Colonic mucosa (tissue), 4 donors: ENCODE measurements at regions not wholly inside any gene's neighbourhood (a gene's known extent, or its start where the extent isn't known, plus 50 kb on each side); places are given as distances from the start of the nearest gene placed in this dataset.

Experiments
- DNase-seq: peaks from one replicate; pipeline ENCODE4 v3.0.0-alpha.2; 2020
- H3K27ac ChIP-seq: fragments of 200-600 bp; one replicate; pipeline ENCODE4 v1.8.0; 2021
- H3K27me3 ChIP-seq: fragments of 200-600 bp; one replicate; pipeline ENCODE4 v1.8.0; 2021
- H3K36me3 ChIP-seq: fragments of 200-600 bp; one replicate; pipeline ENCODE4 v1.8.0; 2021
- H3K4me1 ChIP-seq: fragments of 200-600 bp; one replicate; pipeline ENCODE4 v1.8.0; 2021; ENCODE audit warnings: mild to moderate bottlenecking
- H3K4me3 ChIP-seq: fragments of 200-600 bp; one replicate; pipeline ENCODE4 v1.8.0; 2021
- H3K9ac ChIP-seq, 2 donors: one replicate each; pipeline ENCODE4 v1.7.0; 2013; ENCODE audit warnings: control low read depth in 2 of 2, low read depth in 2 of 2, low read length in 2 of 2
- H3K9me3 ChIP-seq: fragments of 200-600 bp; one replicate; pipeline ENCODE4 v1.8.0; 2021
- CTCF ChIP-seq: fragments of 200-600 bp; IDR thresholded peaks from one replicate; pipeline ENCODE4 v1.8.0; 2022; ENCODE audit warnings: antibody characterized with exemption, mild to moderate bottlenecking
- intact Hi-C: fragments of 100-400 bp; cut with DNase I; formaldehyde crosslinking; loops from one replicate; pipeline ENCODE4 v1.14.1; 2022
- donor health status: healthy.
- donor health status: DM: no; HTN: no; CAD: no.
- donor health status: DM: no; HTN: no; CAD: no.

GRCh38 chr7:45290880-45291279 is 133.3 kb downstream of the RAMP3 start:
- intact Hi-C loops: no loop called here
- no peaks in the 10 kb centered on the region for H3K36me3 ChIP-seq
- H3K9ac ChIP-seq: no peak overlapping the region
- no peak for TF ChIP-seq CTCF
- H3K9me3 ChIP-seq: no peaks in the 10 kb centered on the region
- no peak overlapping the region for H3K4me3 ChIP-seq
- H3K27me3 ChIP-seq: no peaks in the 10 kb centered on the region
- no peak for DNase-seq
- no peaks in the 10 kb centered on the region for H3K4me1 ChIP-seq
- no peak overlapping the region for H3K27ac ChIP-seq

- Histone ChIP-seq H3K9me3 (no peaks in the 10 kb centered on the region), H3K4me3 (no peak overlapping the region), H3K36me3 (no peaks in the 10 kb centered on the region), H3K27ac (no peak overlapping the region), H3K9ac (no peak overlapping the region), H3K27me3 (no peaks in the 10 kb centered on the region), H3K4me1 (no peaks in the 10 kb centered on the region)
- TF ChIP-seq CTCF: no peak
- intact Hi-C loops: no loop called here
- no peak for DNase-seq
Observed at GRCh38 chr7:45292481-45292880, 134.9 kb downstream of the RAMP3 start.

- Histone ChIP-seq H3K27me3 (no peaks in the 10 kb centered on the region), H3K27ac (no peak overlapping the region), H3K4me3 (no peak overlapping the region), H3K9me3 (no peaks in the 10 kb centered on the region), H3K4me1 (no peaks in the 10 kb centered on the region), H3K9ac (no peak overlapping the region), H3K36me3 (no peaks in the 10 kb centered on the region)
- no peak for TF ChIP-seq CTCF
- intact Hi-C loops: no loop called here
- DNase-seq: no peak
Observed at GRCh38 chr7:45293295-45293942, 135.8 kb downstream of the RAMP3 start.

- H3K27ac ChIP-seq: no peak overlapping the region
- DNase-seq: no peak
- no peak overlapping the region for H3K9ac ChIP-seq
- H3K4me3 ChIP-seq: no peak overlapping the region
- H3K9me3 ChIP-seq: no peaks in the 10 kb centered on the region
- no peaks in the 10 kb centered on the region for H3K27me3 ChIP-seq
- no peak for TF ChIP-seq CTCF
- no peaks in the 10 kb centered on the region for H3K36me3 ChIP-seq
- no peaks in the 10 kb centered on the region for H3K4me1 ChIP-seq
- intact Hi-C loops: no loop called here
Observed at GRCh38 chr7:45294559-45294958, 137.0 kb downstream of the RAMP3 start.

- Histone ChIP-seq H3K4me1 (no peaks in the 10 kb centered on the region), H3K36me3 (no peaks in the 10 kb centered on the region), H3K9me3 (no peaks in the 10 kb centered on the region), H3K4me3 (no peak overlapping the region), H3K27ac (no peak overlapping the region), H3K9ac (no peak overlapping the region), H3K27me3 (no peaks in the 10 kb centered on the region)
- no peak for DNase-seq
- intact Hi-C loops: no loop called here
- no peak for TF ChIP-seq CTCF
Observed at GRCh38 chr7:45295222-45295621, 137.6 kb downstream of the RAMP3 start.
